H9 (cell line): ENCODE measurements at regions not wholly inside any gene's neighbourhood (a gene's known extent, or its start where the extent isn't known, plus 50 kb on each side); places are given as distances from the start of the nearest gene placed in this dataset.

Experiments used
- DNase-seq: peaks from one replicate; pipeline ENCODE4 v3.0.0-alpha.2; 2017
- H2AFZ ChIP-seq: one replicate; pipeline ENCODE4 v1.6.1; 2013; ENCODE audit warnings: mild to moderate bottlenecking, low read length, control low read depth, moderate library complexity
- H2AK5ac ChIP-seq: 2 replicates; pipeline ENCODE4 v1.6.1; 2013; ENCODE audit warnings: low read length, control low read depth, mixed read lengths; ENCODE audit not compliant: insufficient read length
- H2BK120ac ChIP-seq: one replicate; pipeline ENCODE4 v1.6.1; 2013; ENCODE audit warnings: low read depth, mild to moderate bottlenecking, low read length, control low read depth, inconsistent platforms; ENCODE audit not compliant: poor library complexity, severe bottlenecking
- H2BK12ac ChIP-seq: 2 replicates; pipeline ENCODE4 v1.6.1; 2013; ENCODE audit warnings: low read length, control low read depth, mixed read lengths, low read depth; ENCODE audit not compliant: insufficient read length
- H2BK15ac ChIP-seq: 2 replicates; pipeline ENCODE4 v1.6.1; 2013; ENCODE audit warnings: low read depth, low read length, control low read depth
- H2BK20ac ChIP-seq: one replicate; pipeline ENCODE4 v1.6.1; 2013; ENCODE audit warnings: low read depth, mild to moderate bottlenecking, low read length, control low read depth, inconsistent platforms; ENCODE audit not compliant: poor library complexity, severe bottlenecking
- H2BK5ac ChIP-seq: 2 replicates; pipeline ENCODE4 v1.6.1; 2013; ENCODE audit warnings: low read length, control low read depth, mixed read lengths; ENCODE audit not compliant: insufficient read length
- H3K14ac ChIP-seq: 2 replicates; pipeline ENCODE4 v1.6.1; 2013; ENCODE audit warnings: low read length, control low read depth; ENCODE audit not compliant: insufficient read depth
- H3K18ac ChIP-seq: 2 replicates; pipeline ENCODE4 v1.6.1; 2013; ENCODE audit warnings: low read depth, mild to moderate bottlenecking, mixed read lengths, low read length, control low read depth; ENCODE audit not compliant: insufficient read length
- H3K23ac ChIP-seq: 2 replicates; pipeline ENCODE4 v1.6.1; 2013; ENCODE audit warnings: low read length, control low read depth, mixed read lengths, low read depth; ENCODE audit not compliant: insufficient read length
- H3K23me2 ChIP-seq: 2 replicates; pipeline ENCODE4 v1.6.1; 2013; ENCODE audit warnings: low read depth, mild to moderate bottlenecking, mixed read lengths, low read length, control low read depth; ENCODE audit not compliant: insufficient read length, poor library complexity, severe bottlenecking
- H3K27ac ChIP-seq: 2 replicates; pipeline ENCODE4 v1.5.1; 2013; ENCODE audit warnings: low read length, control low read depth, mixed read lengths, low read depth; ENCODE audit not compliant: insufficient read length
- H3K27me3 ChIP-seq: 2 replicates; pipeline ENCODE4 v1.6.1; 2013; ENCODE audit warnings: low read length, control low read depth, inconsistent platforms; ENCODE audit not compliant: insufficient read depth
- H3K4ac ChIP-seq: 2 replicates; pipeline ENCODE4 v1.6.1; 2013; ENCODE audit warnings: low read depth, mild to moderate bottlenecking, control low read depth, inconsistent platforms, low read length, moderate library complexity
- H3K4me1 ChIP-seq: 2 replicates; pipeline ENCODE4 v1.6.1; 2013; ENCODE audit warnings: low read length, control low read depth, inconsistent platforms; ENCODE audit not compliant: insufficient read depth
- H3K4me2 ChIP-seq: 2 replicates; pipeline ENCODE4 v1.6.1; 2013; ENCODE audit warnings: low read length, control low read depth, mixed read lengths; ENCODE audit not compliant: insufficient read length, insufficient read depth
- H3K56ac ChIP-seq: 2 replicates; pipeline ENCODE4 v1.6.1; 2013; ENCODE audit warnings: low read depth, mild to moderate bottlenecking, mixed read lengths, low read length, control low read depth; ENCODE audit not compliant: insufficient read length
- H3K79me1 ChIP-seq: 2 replicates; pipeline ENCODE4 v1.6.1; 2013; ENCODE audit warnings: low read depth, mild to moderate bottlenecking, moderate library complexity, low read length, control low read depth, inconsistent platforms; ENCODE audit not compliant: insufficient read depth, poor library complexity, severe bottlenecking
- H3K79me2 ChIP-seq: 2 replicates; pipeline ENCODE4 v1.6.1; 2013; ENCODE audit warnings: low read length, control low read depth, inconsistent platforms; ENCODE audit not compliant: insufficient read depth
- H3K9ac ChIP-seq: 2 replicates; pipeline ENCODE4 v1.6.1; 2013; ENCODE audit warnings: low read length, control low read depth, mixed read lengths; ENCODE audit not compliant: insufficient read length; ENCODE audit errors: extremely low read depth
- H3K9me3 ChIP-seq: one replicate; pipeline ENCODE4 v1.6.1; 2013; ENCODE audit warnings: low read depth, low read length, inconsistent platforms; ENCODE audit not compliant: control insufficient read depth
- H3T11ph ChIP-seq: one replicate; pipeline ENCODE4 v1.6.1; 2013; ENCODE audit warnings: mild to moderate bottlenecking, low read length, control low read depth, inconsistent platforms
- H4K20me1 ChIP-seq: one replicate; pipeline ENCODE4 v1.6.1; 2013; ENCODE audit not compliant: control insufficient read depth, insufficient read length, insufficient read depth
- H4K5ac ChIP-seq: 2 replicates; pipeline ENCODE4 v1.6.1; 2013; ENCODE audit warnings: low read depth, mild to moderate bottlenecking, mixed read lengths, low read length, control low read depth; ENCODE audit not compliant: insufficient read length
- H4K8ac ChIP-seq: replicated peaks from 2 replicates; pipeline ENCODE4 v1.6.1; 2013; ENCODE audit warnings: low read length, control low read depth, mixed read lengths, low read depth; ENCODE audit not compliant: insufficient read length
- H4K91ac ChIP-seq: 2 replicates; pipeline ENCODE4 v1.6.1; 2013; ENCODE audit warnings: low read depth, mild to moderate bottlenecking, moderate library complexity, mixed read lengths, low read length, control low read depth; ENCODE audit not compliant: insufficient read length
- H3K27ac Mint-ChIP-seq, 3 experiments: 2 replicates in 2 of 3; 3 replicates in 1 of 3; pipeline ENCODE4 v1.8.0; 2020 to 2021; ENCODE audit warnings: mixed read lengths in 3 of 3, mild to moderate bottlenecking in 1 of 3, moderate library complexity in 1 of 3
- H3K27me3 Mint-ChIP-seq: 2 replicates; pipeline ENCODE4 v1.8.0; 2021; ENCODE audit warnings: low read depth, mild to moderate bottlenecking, moderate library complexity, mixed read lengths
- H3K36me3 Mint-ChIP-seq, 3 experiments: 2 replicates in 2 of 3; 3 replicates in 1 of 3; pipeline ENCODE4 v1.8.0; 2020 to 2021; ENCODE audit warnings: low read depth in 3 of 3, mixed read lengths in 3 of 3; ENCODE audit not compliant: insufficient read depth in 1 of 3
- H3K4me1 Mint-ChIP-seq, 2 experiments: 2 replicates each; pipeline ENCODE4 v1.8.0; 2020; ENCODE audit warnings: mixed read lengths in 2 of 2
- H3K4me3 Mint-ChIP-seq, 2 experiments: 2 replicates in 1 of 2; 3 replicates in 1 of 2; pipeline ENCODE4 v1.8.0; 2020 to 2021; ENCODE audit warnings: mild to moderate bottlenecking in 2 of 2, mixed read lengths in 2 of 2, moderate library complexity in 1 of 2
- H3K9me3 Mint-ChIP-seq, 2 experiments: 2 replicates in 1 of 2; 3 replicates in 1 of 2; pipeline ENCODE4 v1.8.0; 2020; ENCODE audit warnings: mild to moderate bottlenecking in 2 of 2, mixed read lengths in 2 of 2, moderate library complexity in 1 of 2
- WGBS: extraction: QIAGEN DNeasy Blood & Tissue Kit; methylation state at CpG from one replicate; pipeline ENCODE4 v1.1.7; 2013; ENCODE audit warnings: missing lambda C conversion rate, low lambda C conversion rate, mixed read lengths; ENCODE audit not compliant: insufficient read length; ENCODE audit errors: extremely low coverage; 5-methylcytosine and 5-hydroxymethylcytosine counted together
- TF ChIP-seq, protein P1 (sequence below): fragments of 200-600 bp; sonication (generic); conservative IDR thresholded peaks from 3 replicates; pipeline ENCODE4 v1.8.0; 2021; ENCODE audit warnings: antibody characterized with exemption, mild to moderate bottlenecking

DNA sequence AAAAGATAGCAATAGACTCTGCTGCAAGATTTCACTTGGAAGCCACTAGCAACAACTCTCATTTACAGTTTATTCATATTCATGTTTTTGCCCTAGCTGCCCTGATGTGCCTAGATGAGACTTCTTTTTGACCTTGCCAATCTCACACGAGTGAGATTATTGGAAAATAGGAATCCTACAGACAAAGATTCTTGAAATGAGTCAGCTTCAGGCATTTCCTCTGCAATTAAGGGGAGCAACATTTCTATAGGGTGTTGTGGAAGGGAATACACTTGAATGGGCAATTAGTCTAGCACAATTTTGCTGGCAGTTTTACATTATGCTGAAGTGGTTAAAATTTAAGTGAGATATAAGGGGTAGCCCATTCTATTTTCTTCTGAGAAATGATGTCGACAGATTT lies 217.0 kb upstream of the FAT4 start:
- TF ChIP-seq, protein P1, sequence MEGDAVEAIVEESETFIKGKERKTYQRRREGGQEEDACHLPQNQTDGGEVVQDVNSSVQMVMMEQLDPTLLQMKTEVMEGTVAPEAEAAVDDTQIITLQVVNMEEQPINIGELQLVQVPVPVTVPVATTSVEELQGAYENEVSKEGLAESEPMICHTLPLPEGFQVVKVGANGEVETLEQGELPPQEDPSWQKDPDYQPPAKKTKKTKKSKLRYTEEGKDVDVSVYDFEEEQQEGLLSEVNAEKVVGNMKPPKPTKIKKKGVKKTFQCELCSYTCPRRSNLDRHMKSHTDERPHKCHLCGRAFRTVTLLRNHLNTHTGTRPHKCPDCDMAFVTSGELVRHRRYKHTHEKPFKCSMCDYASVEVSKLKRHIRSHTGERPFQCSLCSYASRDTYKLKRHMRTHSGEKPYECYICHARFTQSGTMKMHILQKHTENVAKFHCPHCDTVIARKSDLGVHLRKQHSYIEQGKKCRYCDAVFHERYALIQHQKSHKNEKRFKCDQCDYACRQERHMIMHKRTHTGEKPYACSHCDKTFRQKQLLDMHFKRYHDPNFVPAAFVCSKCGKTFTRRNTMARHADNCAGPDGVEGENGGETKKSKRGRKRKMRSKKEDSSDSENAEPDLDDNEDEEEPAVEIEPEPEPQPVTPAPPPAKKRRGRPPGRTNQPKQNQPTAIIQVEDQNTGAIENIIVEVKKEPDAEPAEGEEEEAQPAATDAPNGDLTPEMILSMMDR = no peak
- H3K14ac ChIP-seq = no peak overlapping the region
- H3K27ac ChIP-seq = no peak overlapping the region
- no peaks in the 10 kb centered on the region for H3K79me2 ChIP-seq
- H3K9me3 ChIP-seq = no peaks in the 10 kb centered on the region
- no peak overlapping the region for H2AK5ac ChIP-seq
- Mint-ChIP-seq H3K9me3 (no peaks in the 10 kb centered on the region), H3K4me3 (no peak overlapping the region), H3K27ac (no peak overlapping the region), H3K27me3 (no peaks in the 10 kb centered on the region), H3K36me3 (no peaks in the 10 kb centered on the region), H3K4me1 (peaks cover 0 to 4% of the 10 kb centered on the region in 2 experiments; a peak in 1 of 4 replicates)
- no peak overlapping the region for H2BK5ac ChIP-seq
- no peak overlapping the region for H4K8ac ChIP-seq
- no peak overlapping the region for H2AFZ ChIP-seq
- no peak overlapping the region for H4K5ac ChIP-seq
- H3K27me3 ChIP-seq = no peaks in the 10 kb centered on the region
- no peak overlapping the region for H3K18ac ChIP-seq
- no peaks in the 10 kb centered on the region for H3K79me1 ChIP-seq
- H3K23ac ChIP-seq = no peak overlapping the region
- no peak for DNase-seq
- H3K4ac ChIP-seq = no peak overlapping the region
- H3K23me2 ChIP-seq = no peaks in the 10 kb centered on the region
- no peak overlapping the region for H2BK120ac ChIP-seq
- H4K20me1 ChIP-seq = no peaks in the 10 kb centered on the region
- no peak overlapping the region for H3K9ac ChIP-seq
- no peak overlapping the region for H2BK12ac ChIP-seq
- no peak overlapping the region for H2BK20ac ChIP-seq
- H3K56ac ChIP-seq = no peak overlapping the region
- no peak overlapping the region for H3T11ph ChIP-seq
- no peak overlapping the region for H3K4me2 ChIP-seq
- no CpG with 5 or more reads among the region's 2 CpGs for WGBS
- H3K4me1 ChIP-seq = no peaks in the 10 kb centered on the region
- H4K91ac ChIP-seq = no peak overlapping the region
- no peak overlapping the region for H2BK15ac ChIP-seq
